NCI-H82 (cell line): ENCODE measurements at regions not wholly inside any gene's neighbourhood (a gene's known extent, or its start where the extent isn't known, plus 50 kb on each side); places are given as distances from the start of the nearest gene placed in this dataset.

Source experiments
- DNase-seq: peaks from one replicate; lab custom pipeline; 2025; lab: John Stamatoyannopoulos, UW

DNA sequence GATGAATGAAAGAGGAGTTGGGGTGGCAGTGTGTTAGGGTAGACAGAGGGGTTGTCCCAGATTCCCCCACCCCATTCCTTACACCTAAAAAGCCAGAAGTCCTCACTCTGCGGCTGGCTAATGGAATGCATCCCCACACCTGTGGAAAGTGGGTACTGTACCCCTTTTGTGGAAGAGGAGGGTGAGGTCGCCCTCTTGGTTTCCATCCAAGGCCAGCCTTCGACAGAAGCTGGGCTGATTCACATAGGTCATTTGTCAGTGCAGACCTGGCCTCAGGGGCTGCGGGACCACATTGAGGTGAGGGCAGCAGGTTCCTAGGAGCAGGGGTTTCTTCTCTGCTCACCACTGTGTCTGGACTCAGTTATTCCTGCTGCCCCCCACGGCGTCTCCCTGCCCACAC is 671.6 kb downstream of the MATN1 start:
- no peak for DNase-seq

DNA sequence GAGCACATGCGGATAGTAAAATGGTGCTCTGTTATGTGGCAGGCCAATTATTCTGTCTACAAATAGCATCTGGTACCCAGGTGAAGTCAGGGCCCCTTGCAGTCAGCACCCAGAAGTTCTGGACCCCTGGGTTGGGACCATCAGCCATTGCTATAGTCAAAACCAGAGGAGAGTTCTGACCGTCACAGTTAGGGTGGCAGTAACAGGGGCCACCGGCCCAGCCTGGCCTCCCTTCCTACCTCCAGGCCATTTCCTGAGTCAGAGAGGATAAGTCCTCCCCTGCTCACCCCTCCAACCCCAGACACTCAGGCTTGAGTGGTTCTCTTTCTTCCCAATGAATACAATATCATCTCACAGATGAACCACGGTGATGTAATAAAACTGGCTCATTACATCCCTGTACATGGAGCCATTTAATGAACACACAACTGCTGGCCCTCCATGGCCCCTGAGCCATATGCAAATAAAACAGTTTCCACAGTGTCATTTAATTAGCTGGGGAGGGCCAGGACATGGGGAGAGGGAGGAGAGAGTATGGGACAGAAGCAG is 673.6 kb downstream of the MATN1 start:
- no peak for DNase-seq

DNA sequence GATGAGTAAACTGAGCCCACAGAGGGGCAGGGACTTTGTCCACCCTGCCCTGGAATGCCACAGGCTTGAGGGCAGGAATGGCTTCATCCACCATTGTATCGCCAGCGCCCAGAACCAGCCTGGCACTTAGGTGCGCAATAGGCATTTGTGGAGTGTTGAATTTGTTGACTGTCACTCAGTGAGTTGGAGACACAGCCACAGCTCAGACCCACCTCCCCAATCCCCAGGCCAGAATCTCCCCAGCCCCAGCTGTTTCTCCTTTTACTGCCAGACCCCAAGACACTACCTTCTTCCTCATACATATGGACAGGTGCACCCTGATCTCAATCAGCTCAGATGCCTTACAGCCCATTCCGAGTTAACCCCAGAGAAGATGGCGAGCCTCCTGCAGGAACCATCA is 674.5 kb downstream of the MATN1 start:
- no peak for DNase-seq

DNA sequence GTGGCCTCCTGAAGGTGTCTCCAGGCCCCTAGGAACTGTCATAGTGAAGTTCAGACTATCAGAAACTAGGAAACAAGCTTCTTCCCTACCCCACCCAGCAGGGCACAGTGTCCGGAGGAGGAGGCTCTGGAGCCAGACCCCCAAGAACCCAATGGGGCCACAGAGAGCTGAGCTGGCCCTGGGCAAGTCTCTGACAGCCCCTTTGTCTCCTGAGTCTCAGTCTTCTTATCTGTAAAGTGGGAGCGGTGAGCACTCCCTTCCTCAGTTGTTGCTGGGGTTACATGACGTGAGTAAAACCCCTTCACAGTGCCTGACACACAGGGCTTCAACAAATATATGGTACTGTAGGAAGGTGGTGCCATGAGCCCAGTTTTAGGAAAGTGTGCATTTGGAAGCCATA is 675.8 kb downstream of the MATN1 start:
- no peak for DNase-seq

DNA sequence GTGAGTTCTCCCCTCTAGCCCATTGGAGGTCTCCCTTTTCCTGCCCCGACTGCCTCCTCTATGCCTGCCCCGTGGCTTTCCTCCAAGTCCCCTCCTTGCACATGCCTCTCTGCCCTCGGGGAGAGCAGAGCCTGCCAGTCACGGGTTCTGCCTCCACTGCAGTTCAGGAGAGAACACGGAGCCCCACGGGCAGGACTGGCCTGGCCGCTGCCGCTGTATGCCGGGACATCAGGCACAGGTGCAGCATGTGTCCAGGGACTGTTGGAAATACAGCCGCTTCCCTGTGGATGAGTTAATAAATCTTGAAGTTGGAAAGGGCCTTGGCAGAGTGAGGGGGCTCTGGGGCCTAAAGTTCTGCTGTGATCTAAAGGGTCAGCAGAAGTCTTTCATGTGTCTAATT is 676.6 kb downstream of the MATN1 start:
- DNase-seq: no peak

DNA sequence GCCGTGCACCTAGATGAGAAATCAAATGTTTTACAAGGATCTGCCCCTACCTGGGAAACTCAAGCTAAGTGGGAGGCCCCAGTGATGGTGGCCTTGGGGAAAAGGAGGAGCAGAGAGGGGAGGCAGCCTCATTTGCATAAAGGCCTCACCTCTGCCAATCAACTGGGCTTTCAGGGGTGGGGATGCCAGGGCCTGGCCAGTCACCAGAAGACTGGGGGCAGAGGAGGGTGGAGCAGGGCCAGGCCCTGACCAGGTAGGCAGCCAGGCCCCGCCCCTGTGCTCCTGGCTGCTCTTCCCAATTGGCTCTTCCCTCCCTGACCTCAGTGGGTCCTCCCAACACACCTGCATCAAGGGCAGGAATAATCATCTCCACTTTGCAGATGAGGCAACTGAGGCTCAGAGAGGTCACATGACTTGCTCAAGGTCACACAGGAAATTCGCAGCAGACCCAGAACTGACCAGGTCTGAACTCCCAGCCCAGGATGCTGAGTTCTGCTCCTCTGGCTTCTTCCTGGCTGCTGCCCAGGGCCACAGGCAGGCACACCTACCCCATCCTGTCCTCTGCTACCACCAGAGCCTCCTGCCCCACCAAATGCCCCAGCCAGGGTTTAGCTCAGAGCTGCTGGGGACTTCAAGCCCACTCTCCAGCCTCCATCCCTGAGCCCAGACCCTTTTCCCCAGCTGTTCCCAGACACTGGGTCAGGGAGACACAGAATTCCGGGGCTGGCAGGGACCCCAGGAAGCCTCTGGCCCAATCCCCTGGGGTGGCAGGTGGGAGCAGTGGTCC is 677.9 kb downstream of the MATN1 start:
- DNase-seq: no peak

DNA sequence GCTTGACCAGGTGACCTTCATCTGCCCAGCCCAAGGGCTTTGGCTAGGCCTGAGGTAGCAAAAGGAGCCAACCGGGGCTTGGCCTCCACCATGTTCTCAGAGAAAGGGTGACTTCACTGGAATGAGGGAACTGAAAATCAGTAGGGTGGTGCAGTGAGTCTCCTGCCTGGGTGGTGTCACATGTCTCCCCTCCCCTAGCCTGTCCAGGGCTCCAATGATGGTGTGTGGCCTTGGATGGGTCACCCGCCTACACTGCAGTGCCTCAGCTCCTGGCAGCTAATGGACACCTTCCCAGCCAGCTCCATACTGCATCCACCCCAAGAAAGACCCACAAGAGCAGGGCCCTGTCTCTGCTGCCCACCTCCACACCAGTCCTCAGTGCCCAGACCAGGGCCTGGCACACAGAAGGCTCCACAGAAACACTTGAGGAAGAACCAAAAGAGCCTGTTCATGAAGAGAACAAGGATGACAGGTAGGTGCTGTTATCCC is 678.7 kb downstream of the MATN1 start:
- no peak for DNase-seq

DNA sequence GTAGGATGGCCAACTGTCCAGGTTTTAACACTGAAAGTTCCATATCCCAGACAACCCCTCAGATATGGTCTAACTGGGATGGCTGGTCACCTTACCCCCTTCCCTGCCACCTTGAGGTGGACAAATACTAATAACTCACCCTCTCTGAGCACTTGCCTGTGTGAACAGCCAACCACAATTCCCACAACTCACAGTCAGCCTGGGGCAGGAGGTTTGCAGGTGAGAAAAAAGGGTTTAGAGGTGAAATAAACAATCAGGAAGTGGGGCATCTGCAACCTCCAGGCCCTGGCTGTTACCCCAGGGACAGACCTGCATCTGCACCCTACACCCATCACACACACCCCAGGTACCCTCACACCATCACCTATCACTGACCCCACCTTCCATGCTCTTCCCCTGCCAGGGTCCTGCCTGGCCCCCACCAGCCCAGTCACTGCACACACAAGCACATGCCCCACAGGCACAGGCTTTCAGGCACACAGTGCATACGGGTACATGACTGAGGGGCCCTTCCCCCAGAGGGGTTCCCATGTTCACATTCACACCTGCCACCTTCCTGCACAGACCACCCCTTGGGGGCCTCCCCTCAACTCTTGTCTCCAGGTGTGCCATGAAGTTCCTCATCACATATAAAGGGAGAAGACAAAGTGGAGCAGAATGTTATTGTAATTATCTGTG is 679.5 kb downstream of the MATN1 start:
- DNase-seq: no peak

DNA sequence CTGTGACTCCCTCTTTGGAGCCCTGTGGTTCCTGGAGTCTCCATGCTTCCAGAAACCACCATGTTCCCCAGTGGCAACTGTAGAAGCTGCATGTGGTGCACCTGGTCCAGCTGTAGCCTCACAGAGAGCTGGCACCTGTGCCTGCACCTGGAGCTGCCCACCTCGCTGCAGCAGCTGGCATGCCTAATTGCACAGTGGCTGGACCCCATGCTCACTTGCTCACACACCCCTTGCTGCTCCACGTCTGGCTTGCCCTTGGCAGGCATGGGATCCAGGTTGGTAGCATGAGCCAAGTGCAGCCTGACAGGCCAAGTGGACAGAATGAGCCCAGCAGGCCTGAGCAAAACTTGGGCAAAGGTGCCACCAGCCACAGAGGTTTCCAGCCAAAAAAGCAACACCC is 680.1 kb downstream of the MATN1 start:
- no peak for DNase-seq

DNA sequence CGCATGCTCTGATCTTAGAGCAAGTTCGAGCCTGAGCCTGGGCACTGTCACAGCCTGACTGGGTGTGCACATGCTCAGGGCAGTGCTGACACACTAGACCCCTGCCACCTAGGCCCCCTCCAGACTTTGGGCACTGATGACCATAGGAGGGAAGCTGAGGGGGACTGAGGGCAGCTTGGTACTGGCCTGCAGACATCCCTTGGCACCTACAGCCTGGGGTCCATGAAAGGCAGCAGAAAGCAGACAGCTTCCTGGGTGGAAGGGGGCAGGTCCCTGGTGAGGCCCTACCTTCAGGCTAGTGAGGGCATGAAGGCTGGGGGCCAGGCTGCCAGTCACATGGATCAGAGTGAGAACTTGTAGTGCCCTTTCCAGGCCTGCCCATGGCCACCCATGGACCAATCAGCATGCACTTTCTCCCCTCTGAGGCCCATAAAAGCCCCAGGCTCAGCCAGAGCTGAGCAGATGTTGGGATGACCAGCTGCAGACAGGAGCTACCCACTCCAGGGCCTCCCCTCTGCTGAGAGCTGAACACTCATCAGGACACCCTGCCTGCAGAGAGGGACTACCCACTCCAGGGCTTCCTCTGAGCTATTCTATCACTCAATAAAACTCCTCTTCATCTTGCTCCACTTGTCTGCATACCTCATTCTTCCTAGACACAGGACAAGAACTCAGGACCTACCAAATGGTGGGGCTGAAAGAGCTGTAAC is 680.8 kb downstream of the MATN1 start:
- DNase-seq: no peak

DNA sequence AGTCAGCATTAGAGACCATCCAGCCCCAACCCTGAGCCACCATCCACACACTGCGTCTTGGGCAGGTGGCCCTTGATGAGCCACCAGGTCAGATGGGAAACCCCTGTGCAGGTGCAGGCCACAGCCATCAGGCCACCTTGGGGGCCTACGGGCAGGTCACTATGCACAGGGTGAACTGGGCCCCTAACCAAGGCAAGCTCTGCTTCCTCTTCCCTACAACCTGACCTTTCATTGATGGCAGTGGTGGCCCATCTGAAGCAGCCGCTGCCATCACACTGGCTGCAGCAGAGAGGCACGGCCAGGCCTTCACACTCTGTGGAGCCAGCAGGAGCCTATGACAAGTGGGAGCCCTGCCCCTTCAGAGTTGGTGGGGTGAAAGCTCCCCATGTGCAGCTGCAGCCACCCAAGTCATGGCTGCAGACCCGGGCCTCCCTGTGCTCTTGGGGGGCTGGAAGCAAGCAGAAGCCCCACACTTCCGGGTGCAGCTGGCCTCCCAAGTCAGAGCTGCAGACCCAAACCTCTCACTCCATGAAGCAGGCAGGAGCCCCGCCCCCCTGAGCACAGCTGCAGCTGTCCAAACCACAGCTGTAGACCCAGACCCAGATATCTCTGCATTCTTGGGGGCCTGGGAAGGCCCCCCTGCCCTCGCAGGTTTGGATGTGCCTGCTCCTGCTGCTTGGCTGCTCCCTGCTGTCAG is 681.5 kb downstream of the MATN1 start:
- no peak for DNase-seq

DNA sequence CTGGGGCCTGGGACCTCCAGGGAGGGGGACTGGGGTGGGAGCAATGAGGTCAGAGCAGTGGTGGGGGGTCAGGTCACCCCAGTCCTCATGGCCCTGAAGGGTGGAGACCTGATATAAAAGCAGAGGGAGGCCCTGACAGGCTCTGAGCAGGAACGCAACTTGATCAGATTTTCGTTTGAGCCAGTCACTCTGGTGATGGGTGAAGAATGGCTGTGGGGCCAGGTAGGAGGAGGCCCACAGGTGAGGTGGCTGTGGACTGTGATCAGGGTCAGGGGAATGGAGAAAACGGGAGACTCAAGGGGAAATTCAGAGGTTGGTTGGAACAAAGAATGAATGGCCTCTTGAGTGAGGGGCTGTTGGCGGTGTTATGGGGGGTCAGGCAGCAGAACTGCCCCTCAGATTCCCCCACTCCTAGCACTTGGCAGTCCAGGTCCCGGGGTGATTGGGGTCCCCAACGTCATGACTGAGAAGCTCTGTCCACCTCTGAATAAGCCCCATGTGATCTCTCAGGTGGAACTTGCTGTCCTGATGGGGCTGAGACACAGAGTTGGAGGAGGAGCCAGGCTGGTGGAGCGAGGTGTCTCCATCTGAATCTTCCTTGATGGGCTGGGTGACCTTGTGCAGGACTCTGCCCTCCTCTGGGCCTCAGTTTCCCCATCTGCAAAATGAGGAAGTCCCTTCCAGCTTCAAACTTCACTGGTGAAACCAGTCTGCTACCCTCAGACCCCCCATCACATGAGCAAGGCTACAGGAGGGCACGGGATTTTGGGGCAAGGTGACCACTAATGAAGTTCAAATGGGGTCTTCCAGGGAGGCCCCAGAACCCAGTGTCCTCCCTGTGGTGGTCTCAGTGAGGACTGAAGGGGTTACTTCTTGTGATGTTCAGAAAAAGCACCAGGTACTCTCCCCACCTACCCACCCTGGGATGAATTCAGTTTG is 683.0 kb downstream of the MATN1 start:
- no peak for DNase-seq

DNA sequence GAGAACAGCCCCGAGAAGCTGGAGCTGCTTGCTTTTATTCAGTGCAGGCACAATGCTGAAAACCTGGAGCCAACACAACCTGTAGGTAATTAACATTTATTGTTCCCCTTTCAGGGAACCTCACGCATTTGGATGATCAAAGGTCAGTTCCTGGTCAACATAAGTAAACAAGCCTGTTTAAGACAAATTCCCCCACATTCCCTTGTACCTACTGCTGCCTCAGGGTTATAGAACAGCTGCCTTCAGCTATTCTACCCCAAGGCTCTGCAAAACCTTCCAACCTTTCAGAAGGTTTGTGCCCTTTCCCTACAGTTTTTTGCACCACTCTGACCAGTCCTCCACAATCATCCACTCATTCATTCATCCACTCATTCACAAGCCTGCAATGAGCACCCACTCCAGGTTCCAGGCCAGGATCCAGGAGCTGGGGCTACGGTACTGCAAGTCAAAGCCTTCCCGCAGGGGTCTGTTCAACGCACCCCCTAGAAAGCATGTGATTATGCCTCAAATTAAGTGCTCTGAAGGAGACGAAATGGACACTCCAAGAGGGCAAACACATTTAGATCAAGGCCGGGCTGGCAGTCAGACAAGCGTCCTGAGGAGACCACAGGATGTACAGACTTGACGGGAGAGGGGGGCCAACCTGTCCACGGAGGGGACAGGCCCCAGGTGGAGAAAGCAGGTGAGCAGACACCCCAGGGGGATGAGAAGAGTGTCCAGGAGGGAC is 683.9 kb downstream of the MATN1 start:
- DNase-seq: no peak

DNA sequence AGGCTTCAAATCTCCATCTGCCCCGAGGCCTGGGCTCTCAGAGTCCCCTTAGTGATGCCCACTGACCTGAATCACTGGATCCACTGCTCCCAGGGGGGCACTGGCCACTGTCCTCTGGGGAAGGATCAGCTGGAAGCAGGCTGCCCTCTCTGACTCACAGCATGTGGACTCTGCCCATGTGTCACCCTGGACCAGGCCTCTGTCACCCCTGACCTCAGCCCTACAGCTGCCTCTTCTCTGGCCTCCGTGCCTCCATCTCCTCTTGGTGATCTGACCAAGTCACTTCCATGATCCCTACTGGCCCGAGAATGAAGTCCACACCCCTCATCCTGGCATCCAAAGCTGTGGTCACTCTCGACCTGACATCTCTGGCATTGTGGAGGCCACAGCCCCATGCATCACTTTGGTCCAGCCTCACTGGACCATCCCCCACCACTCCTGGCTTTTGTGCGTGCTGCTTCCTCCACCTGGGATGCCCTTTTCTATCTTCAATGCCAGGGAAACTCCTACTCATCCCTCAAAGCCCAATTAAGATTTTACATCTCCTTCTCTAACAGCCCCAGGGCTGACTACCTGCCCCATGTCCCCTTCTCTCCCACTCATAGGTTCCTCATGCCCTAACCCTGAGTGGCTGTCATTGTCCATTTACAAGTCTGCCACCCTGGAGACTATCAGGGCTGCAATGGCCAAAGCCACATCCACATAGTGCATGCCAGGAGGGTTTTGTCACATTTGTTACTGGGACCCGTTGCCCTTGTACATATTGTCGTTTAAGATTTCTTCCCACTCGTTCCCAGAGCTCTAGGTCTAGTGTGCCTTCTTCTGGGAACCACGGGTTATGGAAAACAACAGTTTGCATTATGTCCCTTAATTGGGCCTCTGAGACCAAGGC is 685.0 kb downstream of the MATN1 start:
- no peak for DNase-seq

DNA sequence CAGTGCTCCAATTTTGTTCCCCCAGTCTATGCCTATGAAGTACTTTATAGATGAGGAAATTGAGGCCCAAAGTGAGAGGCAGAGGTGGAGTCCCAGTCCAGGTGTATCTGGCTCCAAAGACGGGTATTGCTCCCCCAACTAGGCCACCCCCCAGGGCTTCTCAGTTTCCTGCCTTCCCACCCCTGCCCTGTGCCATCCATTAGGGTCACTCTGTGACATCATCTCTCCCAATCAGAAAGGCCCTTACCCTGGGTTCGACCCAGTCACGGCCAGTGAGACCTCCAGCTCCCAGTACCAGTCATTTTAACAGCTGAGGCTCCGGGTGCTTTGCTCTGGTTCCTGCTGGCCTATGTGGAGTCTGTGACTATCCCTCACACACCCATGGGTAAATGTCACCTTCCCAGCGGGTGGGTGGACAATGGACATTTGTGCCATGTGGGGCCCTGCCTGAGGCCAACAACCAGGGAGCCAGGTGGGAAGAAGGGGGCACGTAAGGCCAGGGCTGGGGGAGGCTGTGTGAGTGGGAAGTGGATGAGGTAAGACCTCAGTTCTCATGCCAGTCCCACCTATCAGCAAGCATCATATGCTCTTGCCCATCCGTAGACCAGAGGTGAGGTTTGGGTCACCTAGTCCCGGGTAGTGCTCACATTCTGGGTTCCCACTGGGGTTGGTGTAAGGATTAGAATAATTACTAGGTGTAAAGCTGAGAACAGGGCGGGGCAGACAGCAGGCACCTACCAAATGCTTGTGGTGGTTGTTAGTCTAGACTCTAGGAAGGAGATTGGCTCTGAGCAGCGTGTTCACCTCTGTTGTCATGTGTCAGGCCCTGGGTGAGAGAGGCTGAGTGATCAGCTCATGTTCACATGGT is 685.9 kb downstream of the MATN1 start:
- no peak for DNase-seq

DNA sequence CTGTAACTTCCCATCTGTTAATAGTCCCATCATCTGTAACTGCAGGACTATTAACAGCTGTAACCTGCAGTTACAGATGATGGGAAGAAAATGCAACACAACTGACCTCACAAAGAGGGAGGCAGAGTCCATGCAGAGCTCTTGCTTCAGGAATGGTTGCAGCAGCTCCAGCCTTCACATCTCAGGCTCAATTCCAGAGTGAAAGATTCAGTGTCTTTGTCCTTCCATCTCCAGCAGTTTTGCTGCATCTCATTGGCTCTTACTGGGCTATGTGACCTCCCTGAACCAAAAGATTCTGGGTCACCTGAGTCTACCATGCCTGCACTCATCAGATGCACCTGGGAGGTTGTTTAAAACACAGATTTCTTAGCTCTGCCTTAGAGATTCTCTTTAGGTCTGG is 686.7 kb downstream of the MATN1 start:
- DNase-seq: no peak

DNA sequence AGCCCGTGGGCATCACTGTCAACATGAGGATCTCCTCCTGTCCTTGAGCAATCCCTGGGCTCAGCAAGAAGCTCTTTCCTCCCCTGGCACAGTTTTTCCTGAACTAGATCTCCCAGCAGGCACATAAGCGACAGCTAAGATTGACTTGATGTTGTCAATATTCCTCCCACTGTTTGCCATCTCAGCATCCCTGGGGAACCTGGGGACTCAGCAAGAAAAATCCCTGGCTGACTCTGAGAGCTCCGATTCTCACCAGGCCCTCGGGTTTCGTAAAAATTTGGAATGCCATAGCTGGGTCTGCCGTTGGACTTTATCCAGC is 687.2 kb downstream of the MATN1 start:
- no peak for DNase-seq

DNA sequence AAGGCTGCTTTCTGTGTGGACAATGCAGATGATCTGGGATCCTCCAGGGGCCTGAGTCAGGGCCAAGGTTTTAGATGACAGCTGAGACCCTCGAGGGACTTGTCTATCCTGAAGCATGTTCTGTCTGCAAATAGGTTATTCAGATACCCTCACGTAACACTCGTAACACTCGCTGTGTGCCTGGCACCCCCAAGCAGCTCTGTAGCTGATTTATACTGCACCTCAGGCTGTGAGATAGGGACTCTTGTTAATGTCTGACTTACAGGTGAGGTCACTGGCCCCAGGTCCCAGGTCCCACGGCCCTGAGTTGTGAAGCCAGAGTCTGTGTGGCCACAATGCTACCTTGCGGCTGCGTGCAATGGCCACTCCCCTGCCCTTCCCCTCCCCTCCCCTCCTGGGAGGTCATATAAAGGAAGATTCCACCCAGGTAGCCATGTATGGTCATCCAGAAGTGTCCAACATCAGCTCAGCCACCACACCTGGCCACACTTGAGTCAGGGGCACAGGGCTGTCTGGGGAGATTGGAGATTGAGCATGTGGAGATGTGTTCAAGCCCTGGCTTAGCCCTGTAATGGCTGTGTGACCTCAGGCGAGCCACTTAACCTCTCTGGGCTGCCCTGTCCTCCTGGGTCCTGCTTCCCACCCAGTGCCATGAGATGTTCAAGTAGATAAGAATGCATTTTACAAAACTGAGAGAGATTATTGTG is 687.7 kb downstream of the MATN1 start:
- DNase-seq: no peak
